Natural killer cell (primary cell): ENCODE measurements at regions not wholly inside any gene's neighbourhood (a gene's known extent, or its start where the extent isn't known, plus 50 kb on each side); places are given as distances from the start of the nearest gene placed in this dataset.

ENCODE experiments used
- ATAC-seq, 3 donors: fragments of 150-1000 bp in 2 of 3; fragments of 200-7000 bp in 1 of 3; cut with Tn5 transposase; 1 replicate in 1 of 3; 2 replicates in 2 of 3; pipeline ENCODE4 v1.10.0; 2021; ENCODE audit warnings: mild to moderate bottlenecking in 2 of 3, moderate library complexity in 2 of 3
- DNase-seq, 2 donors: peaks; one replicate each; pipeline versions ENCODE4 v3.0.0 to v3.0.0-alpha.2; 2013 to 2021; ENCODE audit warnings: mixed read lengths in 1 of 2
- H3K27ac ChIP-seq: one replicate; pipeline ENCODE4 v1.5.1; 2013; ENCODE audit warnings: mild to moderate bottlenecking, low read length
- H3K27me3 ChIP-seq: one replicate; pipeline ENCODE4 v1.6.1; 2013; ENCODE audit warnings: low read length; ENCODE audit not compliant: control insufficient read depth, insufficient read depth
- H3K36me3 ChIP-seq: one replicate; pipeline ENCODE4 v1.6.1; 2013; ENCODE audit warnings: low read length; ENCODE audit not compliant: control insufficient read depth, insufficient read depth
- H3K4me1 ChIP-seq: one replicate; pipeline ENCODE4 v1.6.1; 2013; ENCODE audit warnings: low read length; ENCODE audit not compliant: control insufficient read depth, insufficient read depth
- H3K4me3 ChIP-seq: one replicate; pipeline ENCODE4 v1.5.1; 2013; ENCODE audit warnings: low read length
- H3K9me3 ChIP-seq: one replicate; pipeline ENCODE4 v1.6.1; 2013; ENCODE audit warnings: low read length; ENCODE audit not compliant: control insufficient read depth, insufficient read depth
- H3K27ac Mint-ChIP-seq, 2 donors: one replicate each; pipeline ENCODE4 v1.8.0; 2022; ENCODE audit warnings: mild to moderate bottlenecking in 2 of 2, mixed read lengths in 2 of 2, moderate library complexity in 1 of 2
- H3K27me3 Mint-ChIP-seq, 2 donors: one replicate each; pipeline ENCODE4 v1.8.0; 2022; ENCODE audit warnings: low read depth in 2 of 2, mixed read lengths in 2 of 2
- H3K36me3 Mint-ChIP-seq: one replicate; pipeline ENCODE4 v1.8.0; 2022; ENCODE audit warnings: mixed read lengths
- H3K4me1 Mint-ChIP-seq, 2 donors: one replicate each; pipeline ENCODE4 v1.8.0; 2022; ENCODE audit warnings: mixed read lengths in 2 of 2
- H3K4me3 Mint-ChIP-seq: one replicate; pipeline ENCODE4 v1.8.0; 2022; ENCODE audit warnings: mild to moderate bottlenecking, moderate library complexity, mixed read lengths
- H3K9me3 Mint-ChIP-seq, 2 donors: one replicate each; pipeline ENCODE4 v1.8.0; 2022; ENCODE audit warnings: mixed read lengths in 2 of 2
- CTCF ChIP-seq: fragments of 200-600 bp; IDR thresholded peaks from one replicate; pipeline ENCODE4 v1.8.0; 2022; ENCODE audit warnings: antibody characterized with exemption
- WGBS: methylation state at CpG from one replicate; pipeline ENCODE4 v1.1.7; 2013; ENCODE audit warnings: missing lambda C conversion rate; ENCODE audit not compliant: insufficient coverage; 5-methylcytosine and 5-hydroxymethylcytosine counted together
- intact Hi-C: fragments of 100-400 bp; cut with micrococcal nuclease; formaldehyde crosslinking; loops from one replicate; pipeline ENCODE4 v1.14.2; 2022

GRCh38 chr18:51363384-51363783 lies 165.9 kb upstream of the MEX3C start:
- peaks cover 0 to 3% of the 10 kb centered on the region in 2 donors for H3K27me3 Mint-ChIP-seq
- Histone ChIP-seq H3K27me3 (no peaks in the 10 kb centered on the region), H3K27ac (no peak overlapping the region), H3K4me1 (peaks cover 12% of the 10 kb centered on the region), H3K9me3 (no peaks in the 10 kb centered on the region), H3K36me3 (no peaks in the 10 kb centered on the region), H3K4me3 (no peak overlapping the region)
- H3K27ac Mint-ChIP-seq = no peak overlapping the region
- intact Hi-C loops = no loop called here
- ATAC-seq = no peak
- no peaks in the 10 kb centered on the region for H3K9me3 Mint-ChIP-seq
- peaks cover 19 to 23% of the 10 kb centered on the region in 2 donors for H3K4me1 Mint-ChIP-seq
- 75% methylated on average over 1 of the region's 1 CpG for WGBS
- H3K36me3 Mint-ChIP-seq = no peaks in the 10 kb centered on the region
- TF ChIP-seq CTCF = no peak
- H3K4me3 Mint-ChIP-seq = no peak overlapping the region
- no peak for DNase-seq

GRCh38 chr18:51370996-51371395 lies 173.5 kb upstream of the MEX3C start:
- no peak for TF ChIP-seq CTCF
- Mint-ChIP-seq H3K27me3 (peaks cover 27 to 40% of the 10 kb centered on the region in 2 donors), H3K27ac (no peak overlapping the region), H3K9me3 (peaks cover 5% of the 10 kb centered on the region in 2 donors), H3K4me3 (no peak overlapping the region), H3K36me3 (peaks cover 22% of the 10 kb centered on the region), H3K4me1 (no peaks in the 10 kb centered on the region)
- intact Hi-C loops = no loop called here
- no peak for ATAC-seq
- DNase-seq = no peak
- Histone ChIP-seq H3K4me1 (no peaks in the 10 kb centered on the region), H3K4me3 (no peak overlapping the region), H3K27me3 (peaks cover 3% of the 10 kb centered on the region), H3K9me3 (no peaks in the 10 kb centered on the region), H3K36me3 (no peaks in the 10 kb centered on the region), H3K27ac (no peak overlapping the region)
- WGBS = 53% methylated on average over 3 of the region's 3 CpGs

GRCh38 chr18:51371929-51372328 lies 174.4 kb upstream of the MEX3C start:
- no peaks in the 10 kb centered on the region for H3K36me3 ChIP-seq
- peaks cover 22% of the 10 kb centered on the region for H3K36me3 Mint-ChIP-seq
- intact Hi-C loops = no loop called here
- DNase-seq (no peak), ATAC-seq (no peak)
- 100% methylated on average over 1 of the region's 1 CpG for WGBS
- H3K9me3 Mint-ChIP-seq = peaks cover 5% of the 10 kb centered on the region in 2 donors
- TF ChIP-seq CTCF = no peak
- no peak overlapping the region for H3K4me3 Mint-ChIP-seq
- peaks cover 31 to 49% of the 10 kb centered on the region in 2 donors for H3K27me3 Mint-ChIP-seq
- no peaks in the 10 kb centered on the region for H3K4me1 ChIP-seq
- no peaks in the 10 kb centered on the region for H3K9me3 ChIP-seq
- H3K27me3 ChIP-seq = peaks cover 3% of the 10 kb centered on the region
- no peak overlapping the region for H3K4me3 ChIP-seq
- H3K27ac Mint-ChIP-seq = no peak overlapping the region
- H3K27ac ChIP-seq = no peak overlapping the region
- H3K4me1 Mint-ChIP-seq = no peaks in the 10 kb centered on the region

- H3K27me3 ChIP-seq = no peaks in the 10 kb centered on the region
- WGBS = 94% methylated on average over 4 of the region's 4 CpGs
- Mint-ChIP-seq H3K4me1 (peaks cover 0 to 7% of the 10 kb centered on the region in 2 donors), H3K27me3 (peaks cover under 1 to 2% of the 10 kb centered on the region in 2 donors), H3K4me3 (no peak overlapping the region), H3K36me3 (no peaks in the 10 kb centered on the region), H3K9me3 (no peaks in the 10 kb centered on the region), H3K27ac (no peak overlapping the region)
- TF ChIP-seq CTCF = no peak
- no peaks in the 10 kb centered on the region for H3K36me3 ChIP-seq
- ATAC-seq = no peak
- H3K4me3 ChIP-seq = no peak overlapping the region
- H3K9me3 ChIP-seq = no peaks in the 10 kb centered on the region
- H3K27ac ChIP-seq = no peak overlapping the region
- intact Hi-C loops = loop anchor here (10.0 kb wide), 1 partner anchor 557 kb away; the partner anchor contains the start of gene MRO
- DNase-seq = no peak
- H3K4me1 ChIP-seq = no peaks in the 10 kb centered on the region
Observed at GRCh38 chr18:51382081-51382480, 184.6 kb upstream of the MEX3C start.
